ENCODE measurements at regions not wholly inside any gene's neighbourhood (a gene's known extent, or its start where the extent isn't known, plus 50 kb on each side); places are given as distances from the start of the nearest gene placed in this dataset.

DNA sequence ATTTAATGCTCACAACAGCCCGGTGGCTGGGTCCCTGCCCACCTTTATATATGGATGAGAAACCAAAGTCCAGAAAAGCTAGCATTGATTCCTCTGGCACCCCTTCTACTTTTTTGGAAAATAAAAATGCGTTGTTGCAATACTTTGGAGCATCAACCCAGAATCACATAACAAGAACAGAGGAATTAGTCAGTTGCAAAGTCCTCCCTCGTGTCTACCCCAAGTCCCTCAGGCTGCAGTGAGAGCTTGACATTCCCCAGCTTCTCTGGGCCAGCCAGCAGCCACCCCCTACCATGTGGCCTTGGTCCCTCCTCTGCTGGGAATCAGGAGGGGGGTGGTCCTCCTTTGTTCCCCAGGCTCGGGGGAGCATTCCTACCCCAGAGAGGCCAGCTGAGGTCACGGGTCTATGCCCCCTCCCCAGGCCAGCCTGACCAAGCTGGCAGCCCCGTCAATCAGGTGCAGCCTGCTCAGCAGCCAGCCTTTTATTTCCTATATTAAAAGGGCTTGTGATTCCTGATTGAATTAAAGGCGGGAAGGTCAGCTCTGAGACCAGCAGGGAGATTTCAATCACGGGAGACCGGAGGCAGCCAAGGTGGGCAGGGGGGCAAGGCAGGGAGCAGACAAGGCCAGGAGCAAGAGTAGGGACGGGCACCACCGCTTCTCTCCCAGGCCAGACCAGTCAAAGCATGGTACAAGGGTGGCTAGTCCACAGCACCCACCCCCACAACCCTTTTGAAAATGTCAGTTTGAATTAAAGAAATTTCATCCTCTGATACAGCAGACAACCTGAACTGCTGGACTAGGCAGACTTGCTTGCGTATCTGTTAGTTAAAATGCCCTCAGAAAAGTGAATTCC, 158.9 kb downstream of the MRPL14 start (continued):
- TF ChIP-seq, protein P1, sequence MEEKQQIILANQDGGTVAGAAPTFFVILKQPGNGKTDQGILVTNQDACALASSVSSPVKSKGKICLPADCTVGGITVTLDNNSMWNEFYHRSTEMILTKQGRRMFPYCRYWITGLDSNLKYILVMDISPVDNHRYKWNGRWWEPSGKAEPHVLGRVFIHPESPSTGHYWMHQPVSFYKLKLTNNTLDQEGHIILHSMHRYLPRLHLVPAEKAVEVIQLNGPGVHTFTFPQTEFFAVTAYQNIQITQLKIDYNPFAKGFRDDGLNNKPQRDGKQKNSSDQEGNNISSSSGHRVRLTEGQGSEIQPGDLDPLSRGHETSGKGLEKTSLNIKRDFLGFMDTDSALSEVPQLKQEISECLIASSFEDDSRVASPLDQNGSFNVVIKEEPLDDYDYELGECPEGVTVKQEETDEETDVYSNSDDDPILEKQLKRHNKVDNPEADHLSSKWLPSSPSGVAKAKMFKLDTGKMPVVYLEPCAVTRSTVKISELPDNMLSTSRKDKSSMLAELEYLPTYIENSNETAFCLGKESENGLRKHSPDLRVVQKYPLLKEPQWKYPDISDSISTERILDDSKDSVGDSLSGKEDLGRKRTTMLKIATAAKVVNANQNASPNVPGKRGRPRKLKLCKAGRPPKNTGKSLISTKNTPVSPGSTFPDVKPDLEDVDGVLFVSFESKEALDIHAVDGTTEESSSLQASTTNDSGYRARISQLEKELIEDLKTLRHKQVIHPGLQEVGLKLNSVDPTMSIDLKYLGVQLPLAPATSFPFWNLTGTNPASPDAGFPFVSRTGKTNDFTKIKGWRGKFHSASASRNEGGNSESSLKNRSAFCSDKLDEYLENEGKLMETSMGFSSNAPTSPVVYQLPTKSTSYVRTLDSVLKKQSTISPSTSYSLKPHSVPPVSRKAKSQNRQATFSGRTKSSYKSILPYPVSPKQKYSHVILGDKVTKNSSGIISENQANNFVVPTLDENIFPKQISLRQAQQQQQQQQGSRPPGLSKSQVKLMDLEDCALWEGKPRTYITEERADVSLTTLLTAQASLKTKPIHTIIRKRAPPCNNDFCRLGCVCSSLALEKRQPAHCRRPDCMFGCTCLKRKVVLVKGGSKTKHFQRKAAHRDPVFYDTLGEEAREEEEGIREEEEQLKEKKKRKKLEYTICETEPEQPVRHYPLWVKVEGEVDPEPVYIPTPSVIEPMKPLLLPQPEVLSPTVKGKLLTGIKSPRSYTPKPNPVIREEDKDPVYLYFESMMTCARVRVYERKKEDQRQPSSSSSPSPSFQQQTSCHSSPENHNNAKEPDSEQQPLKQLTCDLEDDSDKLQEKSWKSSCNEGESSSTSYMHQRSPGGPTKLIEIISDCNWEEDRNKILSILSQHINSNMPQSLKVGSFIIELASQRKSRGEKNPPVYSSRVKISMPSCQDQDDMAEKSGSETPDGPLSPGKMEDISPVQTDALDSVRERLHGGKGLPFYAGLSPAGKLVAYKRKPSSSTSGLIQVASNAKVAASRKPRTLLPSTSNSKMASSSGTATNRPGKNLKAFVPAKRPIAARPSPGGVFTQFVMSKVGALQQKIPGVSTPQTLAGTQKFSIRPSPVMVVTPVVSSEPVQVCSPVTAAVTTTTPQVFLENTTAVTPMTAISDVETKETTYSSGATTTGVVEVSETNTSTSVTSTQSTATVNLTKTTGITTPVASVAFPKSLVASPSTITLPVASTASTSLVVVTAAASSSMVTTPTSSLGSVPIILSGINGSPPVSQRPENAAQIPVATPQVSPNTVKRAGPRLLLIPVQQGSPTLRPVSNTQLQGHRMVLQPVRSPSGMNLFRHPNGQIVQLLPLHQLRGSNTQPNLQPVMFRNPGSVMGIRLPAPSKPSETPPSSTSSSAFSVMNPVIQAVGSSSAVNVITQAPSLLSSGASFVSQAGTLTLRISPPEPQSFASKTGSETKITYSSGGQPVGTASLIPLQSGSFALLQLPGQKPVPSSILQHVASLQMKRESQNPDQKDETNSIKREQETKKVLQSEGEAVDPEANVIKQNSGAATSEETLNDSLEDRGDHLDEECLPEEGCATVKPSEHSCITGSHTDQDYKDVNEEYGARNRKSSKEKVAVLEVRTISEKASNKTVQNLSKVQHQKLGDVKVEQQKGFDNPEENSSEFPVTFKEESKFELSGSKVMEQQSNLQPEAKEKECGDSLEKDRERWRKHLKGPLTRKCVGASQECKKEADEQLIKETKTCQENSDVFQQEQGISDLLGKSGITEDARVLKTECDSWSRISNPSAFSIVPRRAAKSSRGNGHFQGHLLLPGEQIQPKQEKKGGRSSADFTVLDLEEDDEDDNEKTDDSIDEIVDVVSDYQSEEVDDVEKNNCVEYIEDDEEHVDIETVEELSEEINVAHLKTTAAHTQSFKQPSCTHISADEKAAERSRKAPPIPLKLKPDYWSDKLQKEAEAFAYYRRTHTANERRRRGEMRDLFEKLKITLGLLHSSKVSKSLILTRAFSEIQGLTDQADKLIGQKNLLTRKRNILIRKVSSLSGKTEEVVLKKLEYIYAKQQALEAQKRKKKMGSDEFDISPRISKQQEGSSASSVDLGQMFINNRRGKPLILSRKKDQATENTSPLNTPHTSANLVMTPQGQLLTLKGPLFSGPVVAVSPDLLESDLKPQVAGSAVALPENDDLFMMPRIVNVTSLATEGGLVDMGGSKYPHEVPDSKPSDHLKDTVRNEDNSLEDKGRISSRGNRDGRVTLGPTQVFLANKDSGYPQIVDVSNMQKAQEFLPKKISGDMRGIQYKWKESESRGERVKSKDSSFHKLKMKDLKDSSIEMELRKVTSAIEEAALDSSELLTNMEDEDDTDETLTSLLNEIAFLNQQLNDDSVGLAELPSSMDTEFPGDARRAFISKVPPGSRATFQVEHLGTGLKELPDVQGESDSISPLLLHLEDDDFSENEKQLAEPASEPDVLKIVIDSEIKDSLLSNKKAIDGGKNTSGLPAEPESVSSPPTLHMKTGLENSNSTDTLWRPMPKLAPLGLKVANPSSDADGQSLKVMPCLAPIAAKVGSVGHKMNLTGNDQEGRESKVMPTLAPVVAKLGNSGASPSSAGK (IDR thresholded peaks at IDR 0.05) = 0 out of 2 replicates have a peak, but pooled peaks have one; percentile 23
- TF ChIP-seq GABPA (tag; conservative IDR thresholded peaks at IDR 0.05; ENCODE audit: low read depth) (no peak), MAFG (tag; conservative IDR thresholded peaks at IDR 0.05) (no peak), ZNF431 (CRISPR knock-in tag; IDR thresholded peaks at IDR 0.05) (0 out of 2 replicates have a peak, but pooled peaks have one; percentile 30), RBM14 (IDR thresholded peaks at IDR 0.05; ENCODE audit: borderline replicate concordance, insufficient read depth, low read depth, low read length) (no peak), ZNF23 (CRISPR knock-in tag; IDR thresholded peaks at IDR 0.05) (no peak), MYBL2 (IDR thresholded peaks at IDR 0.05; ENCODE audit: low read depth) (no peak), MYBL2 (CRISPR knock-in tag; IDR thresholded peaks at IDR 0.05; ENCODE audit: borderline replicate concordance) (no peak), ZFPM2 (CRISPR knock-in tag; IDR thresholded peaks at IDR 0.05) (no peak), ZNF586 (CRISPR knock-in tag; conservative IDR thresholded peaks at IDR 0.05) (no peak), DDX20 (tag; IDR thresholded peaks at IDR 0.05; ENCODE audit: low read depth) (no peak), MECOM (CRISPR knock-in tag; IDR thresholded peaks at IDR 0.05) (peak; percentile 18; the same call in 1 of the 2 replicates)
- TF ChIP-seq, protein P2, sequence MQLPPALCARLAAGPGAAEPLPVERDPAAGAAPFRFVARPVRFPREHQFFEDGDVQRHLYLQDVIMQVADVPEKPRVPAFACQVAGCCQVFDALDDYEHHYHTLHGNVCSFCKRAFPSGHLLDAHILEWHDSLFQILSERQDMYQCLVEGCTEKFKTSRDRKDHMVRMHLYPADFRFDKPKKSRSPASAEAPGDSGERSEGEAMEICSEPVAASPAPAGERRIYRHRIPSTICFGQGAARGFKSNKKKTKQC (CRISPR knock-in tag; IDR thresholded peaks at IDR 0.05) = peak; percentile 37; the same call in 1 of the 2 replicates
- TF ChIP-seq, protein P3, sequence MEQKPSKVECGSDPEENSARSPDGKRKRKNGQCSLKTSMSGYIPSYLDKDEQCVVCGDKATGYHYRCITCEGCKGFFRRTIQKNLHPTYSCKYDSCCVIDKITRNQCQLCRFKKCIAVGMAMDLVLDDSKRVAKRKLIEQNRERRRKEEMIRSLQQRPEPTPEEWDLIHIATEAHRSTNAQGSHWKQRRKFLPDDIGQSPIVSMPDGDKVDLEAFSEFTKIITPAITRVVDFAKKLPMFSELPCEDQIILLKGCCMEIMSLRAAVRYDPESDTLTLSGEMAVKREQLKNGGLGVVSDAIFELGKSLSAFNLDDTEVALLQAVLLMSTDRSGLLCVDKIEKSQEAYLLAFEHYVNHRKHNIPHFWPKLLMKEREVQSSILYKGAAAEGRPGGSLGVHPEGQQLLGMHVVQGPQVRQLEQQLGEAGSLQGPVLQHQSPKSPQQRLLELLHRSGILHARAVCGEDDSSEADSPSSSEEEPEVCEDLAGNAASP (IDR thresholded peaks at IDR 0.05) = no peak

All from K562 (cell line).